Liver (tissue), 8 donors: ENCODE measurements at regions not wholly inside any gene's neighbourhood (a gene's known extent, or its start where the extent isn't known, plus 50 kb on each side); places are given as distances from the start of the nearest gene placed in this dataset.

ENCODE experiments used
- DNase-seq: peaks from one replicate; pipeline ENCODE4 v3.0.0-alpha.2; 2017; ENCODE audit warnings: low spot score
- H3K27ac ChIP-seq, 2 donors: one replicate each; pipeline ENCODE4 v1.7.0; 2013; ENCODE audit warnings: inconsistent platforms in 2 of 2, low read length in 2 of 2, control low read depth in 1 of 2, low read depth in 1 of 2, mild to moderate bottlenecking in 1 of 2
- H3K27me3 ChIP-seq, 4 donors: one replicate each; pipeline versions ENCODE4 v1.6.1 to v1.7.0; 2013; ENCODE audit warnings: low read length in 3 of 4, inconsistent platforms in 1 of 4, mild to moderate bottlenecking in 1 of 4, moderate library complexity in 1 of 4; ENCODE audit not compliant: control insufficient read depth in 4 of 4, insufficient read depth in 4 of 4
- H3K36me3 ChIP-seq, 4 donors: one replicate each; pipeline versions ENCODE4 v1.6.1 to v1.7.0; 2013; ENCODE audit warnings: low read length in 3 of 4, mild to moderate bottlenecking in 3 of 4, low read depth in 1 of 4, moderate library complexity in 1 of 4; ENCODE audit not compliant: control insufficient read depth in 4 of 4, insufficient read depth in 3 of 4
- H3K4me1 ChIP-seq, 4 donors: one replicate each; pipeline versions ENCODE4 v1.6.1 to v1.7.0; 2013; ENCODE audit warnings: low read length in 3 of 4, mild to moderate bottlenecking in 3 of 4, moderate library complexity in 1 of 4; ENCODE audit not compliant: control insufficient read depth in 4 of 4, insufficient read depth in 4 of 4
- H3K4me3 ChIP-seq, 3 donors: one replicate each; pipeline versions ENCODE4 v1.6.1 to v1.7.0; 2013; ENCODE audit warnings: low read length in 3 of 3, control low read depth in 1 of 3, low read depth in 1 of 3, mild to moderate bottlenecking in 1 of 3
- H3K9ac ChIP-seq, 2 donors: one replicate each; pipeline ENCODE4 v1.7.0; 2013; ENCODE audit warnings: low read length in 2 of 2, mild to moderate bottlenecking in 2 of 2, moderate library complexity in 2 of 2, control low read depth in 1 of 2, low read depth in 1 of 2
- H3K9me3 ChIP-seq, 4 donors: one replicate each; pipeline versions ENCODE4 v1.6.1 to v1.7.0; 2013; ENCODE audit warnings: low read length in 3 of 4; ENCODE audit not compliant: control insufficient read depth in 4 of 4
- EGR1 ChIP-seq, 2 donors: IDR thresholded peaks; 2 replicates each; pipeline ENCODE4 v1.6.1; 2016 to 2018; ENCODE audit warnings: antibody characterized with exemption in 2 of 2, low read depth in 2 of 2
- FOXA1 ChIP-seq: IDR thresholded peaks from 2 replicates; pipeline ENCODE4 v1.6.1; 2016; ENCODE audit warnings: antibody characterized with exemption
- FOXA2 ChIP-seq: IDR thresholded peaks from 2 replicates; pipeline ENCODE4 v1.6.1; 2016; ENCODE audit warnings: antibody characterized with exemption
- GABPA ChIP-seq, 2 donors: IDR thresholded peaks in 1 of 2; conservative IDR thresholded peaks in 1 of 2; 2 replicates each; pipeline ENCODE4 v1.6.1; 2016; ENCODE audit warnings: antibody characterized with exemption in 2 of 2, mild to moderate bottlenecking in 1 of 2, moderate library complexity in 1 of 2
- HNF4A ChIP-seq, 2 donors: conservative IDR thresholded peaks; 2 replicates each; pipeline ENCODE4 v1.6.1; 2016; ENCODE audit warnings: antibody characterized with exemption in 2 of 2, mild to moderate bottlenecking in 2 of 2
- HNF4G ChIP-seq: IDR thresholded peaks from 2 replicates; pipeline ENCODE4 v1.6.1; 2016; ENCODE audit warnings: antibody characterized with exemption
- JUND ChIP-seq, 2 donors: IDR thresholded peaks; 2 replicates each; pipeline ENCODE4 v1.6.1; 2016; ENCODE audit warnings: antibody characterized with exemption in 2 of 2
- NR2F2 ChIP-seq: IDR thresholded peaks from 2 replicates; pipeline ENCODE4 v1.6.1; 2016; ENCODE audit warnings: antibody characterized with exemption
- RAD21 ChIP-seq, 2 donors: IDR thresholded peaks; 2 replicates each; pipeline ENCODE4 v1.6.1; 2016; ENCODE audit warnings: antibody characterized with exemption in 2 of 2, mild to moderate bottlenecking in 2 of 2
- RXRA ChIP-seq, 2 donors: IDR thresholded peaks; 2 replicates each; pipeline ENCODE4 v1.6.1; 2017 to 2018; ENCODE audit warnings: antibody characterized with exemption in 2 of 2, mild to moderate bottlenecking in 1 of 2
- SP1 ChIP-seq: IDR thresholded peaks from 2 replicates; pipeline ENCODE4 v1.6.1; 2018; ENCODE audit warnings: antibody characterized with exemption, mild to moderate bottlenecking
- TAF1 ChIP-seq: conservative IDR thresholded peaks from 2 replicates; pipeline ENCODE4 v1.6.1; 2016; ENCODE audit warnings: antibody characterized with exemption, mild to moderate bottlenecking
- YY1 ChIP-seq: IDR thresholded peaks from 2 replicates; pipeline ENCODE4 v1.6.1; 2016; ENCODE audit warnings: antibody characterized with exemption, mild to moderate bottlenecking
- WGBS: extraction: QIAGEN DNeasy Blood & Tissue Kit; methylation state at CpG from one replicate; pipeline ENCODE4 v1.1.7; 2013; 5-methylcytosine and 5-hydroxymethylcytosine counted together
- TF ChIP-seq, protein P1 (sequence below): IDR thresholded peaks from 2 replicates; pipeline ENCODE4 v1.6.1; 2016; ENCODE audit warnings: antibody characterized with exemption, mild to moderate bottlenecking
- TF ChIP-seq, protein P2 (sequence below): IDR thresholded peaks from 2 replicates; pipeline ENCODE4 v1.6.1; 2016; ENCODE audit warnings: antibody characterized with exemption
- TF ChIP-seq, protein P3 (sequence below): fragments of 150-350 bp; IDR thresholded peaks from 2 replicates; pipeline ENCODE4 v1.5.1; 2017; ENCODE audit warnings: improper control_type of control experiment, low read depth, low read length; ENCODE audit not compliant: missing input control
- TF ChIP-seq, protein P4 (sequence below): IDR thresholded peaks from 2 replicates; pipeline ENCODE4 v1.6.1; 2016; ENCODE audit warnings: antibody characterized with exemption
- donor health status: healthy.
- donor health status: healthy.
- donor health status: healthy.
- donor health status: healthy.
- donor health status: healthy.

- 89% methylated on average over 1 of the region's 1 CpG for WGBS
- no peak for DNase-seq
- no peaks in the 10 kb centered on the region for H3K9me3 ChIP-seq
- no peak overlapping the region for H3K9ac ChIP-seq
- H3K27ac ChIP-seq = no peak overlapping the region
- peaks cover 3 to 38% (median 17%) of the 10 kb centered on the region in 4 donors for H3K4me1 ChIP-seq
- TF ChIP-seq GABPA (IDR thresholded peaks at IDR 0.05 in 1 of 2, conservative IDR thresholded peaks at IDR 0.05 in 1 of 2) (no peak), FOXA2 (no peak), RXRA (IDR thresholded peaks at IDR 0.05) (no peak), YY1 (no peak), FOXA1 (no peak)
- TF ChIP-seq, protein P1, sequence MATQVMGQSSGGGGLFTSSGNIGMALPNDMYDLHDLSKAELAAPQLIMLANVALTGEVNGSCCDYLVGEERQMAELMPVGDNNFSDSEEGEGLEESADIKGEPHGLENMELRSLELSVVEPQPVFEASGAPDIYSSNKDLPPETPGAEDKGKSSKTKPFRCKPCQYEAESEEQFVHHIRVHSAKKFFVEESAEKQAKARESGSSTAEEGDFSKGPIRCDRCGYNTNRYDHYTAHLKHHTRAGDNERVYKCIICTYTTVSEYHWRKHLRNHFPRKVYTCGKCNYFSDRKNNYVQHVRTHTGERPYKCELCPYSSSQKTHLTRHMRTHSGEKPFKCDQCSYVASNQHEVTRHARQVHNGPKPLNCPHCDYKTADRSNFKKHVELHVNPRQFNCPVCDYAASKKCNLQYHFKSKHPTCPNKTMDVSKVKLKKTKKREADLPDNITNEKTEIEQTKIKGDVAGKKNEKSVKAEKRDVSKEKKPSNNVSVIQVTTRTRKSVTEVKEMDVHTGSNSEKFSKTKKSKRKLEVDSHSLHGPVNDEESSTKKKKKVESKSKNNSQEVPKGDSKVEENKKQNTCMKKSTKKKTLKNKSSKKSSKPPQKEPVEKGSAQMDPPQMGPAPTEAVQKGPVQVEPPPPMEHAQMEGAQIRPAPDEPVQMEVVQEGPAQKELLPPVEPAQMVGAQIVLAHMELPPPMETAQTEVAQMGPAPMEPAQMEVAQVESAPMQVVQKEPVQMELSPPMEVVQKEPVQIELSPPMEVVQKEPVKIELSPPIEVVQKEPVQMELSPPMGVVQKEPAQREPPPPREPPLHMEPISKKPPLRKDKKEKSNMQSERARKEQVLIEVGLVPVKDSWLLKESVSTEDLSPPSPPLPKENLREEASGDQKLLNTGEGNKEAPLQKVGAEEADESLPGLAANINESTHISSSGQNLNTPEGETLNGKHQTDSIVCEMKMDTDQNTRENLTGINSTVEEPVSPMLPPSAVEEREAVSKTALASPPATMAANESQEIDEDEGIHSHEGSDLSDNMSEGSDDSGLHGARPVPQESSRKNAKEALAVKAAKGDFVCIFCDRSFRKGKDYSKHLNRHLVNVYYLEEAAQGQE = no peak
- TF ChIP-seq, protein P2, sequence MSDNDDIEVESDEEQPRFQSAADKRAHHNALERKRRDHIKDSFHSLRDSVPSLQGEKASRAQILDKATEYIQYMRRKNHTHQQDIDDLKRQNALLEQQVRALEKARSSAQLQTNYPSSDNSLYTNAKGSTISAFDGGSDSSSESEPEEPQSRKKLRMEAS = no peak
- TF ChIP-seq, protein P3, sequence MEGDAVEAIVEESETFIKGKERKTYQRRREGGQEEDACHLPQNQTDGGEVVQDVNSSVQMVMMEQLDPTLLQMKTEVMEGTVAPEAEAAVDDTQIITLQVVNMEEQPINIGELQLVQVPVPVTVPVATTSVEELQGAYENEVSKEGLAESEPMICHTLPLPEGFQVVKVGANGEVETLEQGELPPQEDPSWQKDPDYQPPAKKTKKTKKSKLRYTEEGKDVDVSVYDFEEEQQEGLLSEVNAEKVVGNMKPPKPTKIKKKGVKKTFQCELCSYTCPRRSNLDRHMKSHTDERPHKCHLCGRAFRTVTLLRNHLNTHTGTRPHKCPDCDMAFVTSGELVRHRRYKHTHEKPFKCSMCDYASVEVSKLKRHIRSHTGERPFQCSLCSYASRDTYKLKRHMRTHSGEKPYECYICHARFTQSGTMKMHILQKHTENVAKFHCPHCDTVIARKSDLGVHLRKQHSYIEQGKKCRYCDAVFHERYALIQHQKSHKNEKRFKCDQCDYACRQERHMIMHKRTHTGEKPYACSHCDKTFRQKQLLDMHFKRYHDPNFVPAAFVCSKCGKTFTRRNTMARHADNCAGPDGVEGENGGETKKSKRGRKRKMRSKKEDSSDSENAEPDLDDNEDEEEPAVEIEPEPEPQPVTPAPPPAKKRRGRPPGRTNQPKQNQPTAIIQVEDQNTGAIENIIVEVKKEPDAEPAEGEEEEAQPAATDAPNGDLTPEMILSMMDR = no peak
- TF ChIP-seq, protein P4, sequence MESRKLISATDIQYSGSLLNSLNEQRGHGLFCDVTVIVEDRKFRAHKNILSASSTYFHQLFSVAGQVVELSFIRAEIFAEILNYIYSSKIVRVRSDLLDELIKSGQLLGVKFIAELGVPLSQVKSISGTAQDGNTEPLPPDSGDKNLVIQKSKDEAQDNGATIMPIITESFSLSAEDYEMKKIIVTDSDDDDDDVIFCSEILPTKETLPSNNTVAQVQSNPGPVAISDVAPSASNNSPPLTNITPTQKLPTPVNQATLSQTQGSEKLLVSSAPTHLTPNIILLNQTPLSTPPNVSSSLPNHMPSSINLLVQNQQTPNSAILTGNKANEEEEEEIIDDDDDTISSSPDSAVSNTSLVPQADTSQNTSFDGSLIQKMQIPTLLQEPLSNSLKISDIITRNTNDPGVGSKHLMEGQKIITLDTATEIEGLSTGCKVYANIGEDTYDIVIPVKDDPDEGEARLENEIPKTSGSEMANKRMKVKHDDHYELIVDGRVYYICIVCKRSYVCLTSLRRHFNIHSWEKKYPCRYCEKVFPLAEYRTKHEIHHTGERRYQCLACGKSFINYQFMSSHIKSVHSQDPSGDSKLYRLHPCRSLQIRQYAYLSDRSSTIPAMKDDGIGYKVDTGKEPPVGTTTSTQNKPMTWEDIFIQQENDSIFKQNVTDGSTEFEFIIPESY = no peak
- no peaks in the 10 kb centered on the region for H3K36me3 ChIP-seq
- no peaks in the 10 kb centered on the region for H3K27me3 ChIP-seq
- H3K4me3 ChIP-seq = no peak overlapping the region
These were observed 124.7 kb downstream of the QPCT start for GRCh38 chr2:37469126-37469525.

DNA sequence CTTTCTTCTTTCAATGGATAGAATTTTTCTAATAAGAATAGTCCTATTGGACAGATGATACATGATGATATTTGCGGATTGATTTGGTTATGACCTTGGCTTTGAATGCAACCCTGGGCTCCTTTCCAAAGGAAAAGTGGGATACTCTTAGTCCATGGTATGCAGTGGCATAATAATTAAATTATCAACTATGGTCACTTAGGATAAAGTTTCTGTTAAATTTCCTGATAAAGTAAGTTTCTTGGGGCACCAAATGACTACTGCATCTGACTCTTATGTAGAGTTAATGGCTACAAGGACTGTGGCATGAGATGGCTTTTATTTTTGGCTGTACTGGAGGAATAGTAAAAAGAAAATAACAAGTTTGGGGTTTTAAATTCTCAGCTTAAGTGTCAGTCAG lies 126.7 kb downstream of the QPCT start:
- TF ChIP-seq, protein P1 = no peak
- TF ChIP-seq JUND (IDR thresholded peaks at IDR 0.05) (no peak), RAD21 (IDR thresholded peaks at IDR 0.05) (no peak), GABPA (IDR thresholded peaks at IDR 0.05 in 1 of 2, conservative IDR thresholded peaks at IDR 0.05 in 1 of 2) (no peak), TAF1 (no peak), EGR1 (IDR thresholded peaks at IDR 0.05; ENCODE audit: low read depth in 2 of 2) (no peak), NR2F2 (no peak), HNF4A (conservative IDR thresholded peaks at IDR 0.05) (no peak), FOXA1 (no peak), SP1 (no peak), HNF4G (no peak), YY1 (no peak)
- TF ChIP-seq, protein P2 = no peak
- TF ChIP-seq, protein P3 = no peak
- no peaks in the 10 kb centered on the region for H3K27me3 ChIP-seq
- no peaks in the 10 kb centered on the region for H3K36me3 ChIP-seq
- H3K9me3 ChIP-seq = no peaks in the 10 kb centered on the region
- H3K27ac ChIP-seq = no peak overlapping the region
- H3K4me1 ChIP-seq = peaks cover 3 to 38% (median 14%) of the 10 kb centered on the region in 4 donors
- no peak overlapping the region for H3K9ac ChIP-seq
- H3K4me3 ChIP-seq = no peak overlapping the region
- no peak for DNase-seq
- WGBS = 51% methylated on average over 1 of the region's 1 CpG
